HG03103 (cell line): ENCODE measurements at regions not wholly inside any gene's neighbourhood (a gene's known extent, or its start where the extent isn't known, plus 50 kb on each side); places are given as distances from the start of the nearest gene placed in this dataset.
"Not testable (repeated sequence)": the region's sequence is repeated elsewhere in the genome, so short reads cannot be mapped to it uniquely, and the experiment has no call there.

Experiments
- ATAC-seq: cut with Tn5 transposase; IDR thresholded peaks from one replicate; pipeline ENCODE4 v1.9.1; 2021; ENCODE audit warnings: low read depth; ENCODE audit not compliant: unreplicated experiment

DNA sequence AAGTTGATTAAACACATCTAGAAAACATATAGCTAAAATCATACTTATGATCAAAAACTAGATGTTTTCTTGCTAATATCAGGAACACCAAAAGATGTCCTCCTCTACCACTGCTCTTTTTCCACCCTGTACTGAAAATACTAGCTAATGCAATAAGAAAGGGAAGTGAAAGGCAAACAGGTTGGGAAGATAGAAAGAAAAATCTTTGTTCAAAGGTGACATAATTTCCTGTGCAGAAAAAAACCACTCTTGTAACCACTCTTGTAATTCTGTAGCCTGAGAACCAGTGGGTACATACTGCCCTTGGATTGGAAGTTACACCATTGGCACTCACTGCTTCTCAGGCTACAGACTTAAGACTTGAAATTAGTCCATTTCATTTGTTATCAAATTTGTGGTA is 258.9 kb upstream of the TGIF2LY start:
- peak; percentile 85 for ATAC-seq

DNA sequence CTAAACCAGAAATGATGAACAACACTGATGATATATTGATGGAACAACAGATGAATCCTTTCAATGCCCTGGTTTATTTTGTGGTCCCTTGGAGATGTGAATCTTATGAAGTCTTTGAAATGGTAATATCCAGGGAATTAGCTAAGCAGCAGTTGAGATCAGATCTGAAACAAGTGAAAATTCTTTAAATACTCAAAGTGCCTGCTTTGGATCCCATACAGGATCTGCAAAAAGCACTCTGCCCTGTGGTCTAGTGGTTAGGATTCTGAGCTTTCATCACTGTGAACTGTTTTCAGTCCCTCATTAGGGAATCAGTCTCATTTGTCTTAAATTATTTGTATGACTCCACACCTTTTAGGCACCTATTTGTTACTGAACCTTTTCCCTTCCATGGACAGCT is 211.3 kb upstream of the TGIF2LY start:
- not testable (repeated sequence) for ATAC-seq

DNA sequence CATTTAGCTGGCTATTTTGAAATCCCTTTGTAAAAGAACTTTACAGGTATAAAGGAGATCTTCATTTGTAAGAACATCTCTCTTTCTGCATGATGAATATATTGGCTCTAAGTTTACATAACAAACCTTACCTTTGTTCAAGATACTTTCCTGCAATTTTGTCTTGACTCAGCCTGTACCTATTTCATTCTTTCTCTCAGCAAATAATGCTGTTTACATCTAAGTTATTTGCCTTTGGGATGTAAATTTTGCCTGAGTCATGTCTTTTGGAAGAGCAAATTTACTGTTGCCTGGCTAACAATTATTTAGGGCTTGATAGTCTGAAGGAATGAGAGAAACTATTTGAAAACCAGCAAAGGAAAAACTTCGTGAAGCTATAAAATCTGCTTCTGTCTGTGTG is 210.4 kb upstream of the TGIF2LY start:
- ATAC-seq: not testable (repeated sequence)

DNA sequence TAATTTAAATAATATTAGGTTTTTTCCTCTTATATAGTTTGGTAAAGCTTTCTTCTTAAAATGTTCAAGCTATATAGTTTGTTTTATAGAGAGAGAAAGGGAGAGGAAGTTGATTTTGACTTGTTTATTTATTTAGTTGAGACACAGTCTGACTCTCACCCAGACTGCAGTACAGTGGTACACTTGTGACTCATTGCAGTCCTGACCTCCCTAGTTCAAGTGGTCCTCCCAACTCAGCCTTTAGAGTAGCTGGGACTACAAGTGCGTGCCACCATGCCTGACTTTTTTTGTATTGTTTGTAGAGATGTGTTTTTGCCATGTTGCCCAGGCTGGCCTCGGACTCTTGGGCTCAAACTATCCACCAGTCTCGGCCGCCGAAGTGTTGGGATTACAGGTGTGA is 187.4 kb upstream of the TGIF2LY start:
- not testable (repeated sequence) for ATAC-seq

DNA sequence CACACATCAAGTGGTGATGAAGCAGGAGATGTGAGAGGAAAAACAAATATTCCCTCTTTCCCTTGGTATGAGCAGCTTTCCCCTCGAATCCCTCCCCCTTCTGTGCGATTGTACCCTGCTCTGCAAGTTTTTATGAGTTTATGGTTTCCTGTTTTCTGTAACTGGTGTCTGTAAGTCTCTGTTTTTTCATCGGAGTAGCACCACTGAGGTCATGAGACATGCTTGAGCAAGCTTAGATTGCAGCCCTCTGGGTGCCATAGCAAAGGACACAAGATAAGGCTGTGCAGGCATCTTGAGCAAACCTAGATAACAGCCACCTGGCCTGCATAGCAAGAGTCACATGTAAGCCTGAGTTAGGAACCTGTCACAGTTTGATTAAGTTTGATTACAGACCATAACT is 174.6 kb upstream of the TGIF2LY start:
- ATAC-seq: not testable (repeated sequence)

DNA sequence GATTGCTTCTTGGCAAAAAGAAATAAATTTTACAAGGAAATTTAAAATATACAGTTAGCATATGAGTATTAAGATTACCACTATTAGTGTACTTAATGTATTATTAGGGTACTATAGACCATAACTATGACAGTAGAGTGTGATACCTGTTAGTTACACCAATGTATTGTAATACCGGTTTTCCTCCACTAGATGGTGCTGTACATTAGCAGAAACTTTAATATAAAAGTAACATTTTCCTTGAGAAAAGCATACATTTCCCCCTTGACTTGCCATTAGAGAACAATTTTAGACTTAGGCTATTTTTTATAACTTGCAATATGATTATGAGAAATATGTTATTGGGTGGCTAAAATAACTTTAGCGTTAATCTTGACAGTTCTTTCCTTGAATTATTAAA is 173.3 kb upstream of the TGIF2LY start:
- not testable (repeated sequence) for ATAC-seq

DNA sequence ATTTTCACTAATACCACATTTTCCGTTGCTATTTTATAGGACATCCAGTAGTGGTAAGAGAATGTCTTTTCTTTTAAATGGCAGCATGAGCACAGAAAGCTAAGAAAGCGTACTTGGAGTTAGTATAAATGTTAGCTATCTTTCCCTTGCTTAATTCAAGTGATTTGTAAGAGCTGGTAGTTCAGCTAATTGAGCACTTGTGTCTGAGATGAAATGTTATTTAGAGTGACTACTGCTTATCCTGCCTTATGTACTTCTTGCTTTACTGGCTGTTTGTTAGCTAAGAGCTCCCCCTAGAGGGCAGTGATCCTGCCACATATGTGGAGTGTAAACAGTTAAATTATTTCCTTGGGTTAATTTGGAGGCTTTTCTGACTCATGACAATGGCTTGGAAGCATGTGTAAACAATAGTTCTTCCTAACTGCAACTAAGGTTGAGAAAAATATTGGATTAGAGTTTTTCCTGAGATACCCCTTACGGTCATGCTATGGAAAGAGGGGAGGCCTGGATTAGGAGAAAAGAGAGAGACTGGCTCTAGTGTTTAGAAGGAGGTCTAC is 171.9 kb upstream of the TGIF2LY start:
- ATAC-seq: not testable (repeated sequence)

DNA sequence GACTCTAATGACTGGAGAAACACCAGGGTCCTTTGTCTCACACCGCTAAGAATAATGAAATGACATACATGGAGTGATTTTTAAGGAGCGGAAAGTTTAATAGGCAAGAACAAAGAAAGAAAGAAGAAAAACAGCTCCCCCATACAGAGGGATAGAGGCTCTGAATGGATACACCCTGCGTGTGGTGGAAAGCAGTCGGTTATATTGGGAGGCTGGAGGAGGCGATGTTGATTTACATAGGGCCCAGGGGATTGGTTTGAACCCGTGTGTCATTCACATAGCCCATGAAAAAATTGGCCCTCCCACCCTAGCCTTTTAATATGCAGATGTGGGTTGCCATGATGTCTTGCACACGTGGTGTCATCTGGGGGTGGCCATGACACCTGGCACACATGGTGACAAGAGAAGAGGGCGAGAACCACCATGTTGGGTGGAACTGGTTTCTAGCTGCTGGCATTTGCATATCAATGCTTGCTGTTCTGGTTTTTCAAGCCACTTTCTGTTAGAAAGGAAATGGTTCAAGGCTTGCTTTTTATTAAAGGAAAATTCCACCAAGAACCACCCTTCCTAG is 168.5 kb upstream of the TGIF2LY start:
- not testable (repeated sequence) for ATAC-seq
